ENCODE measurements at regions not wholly inside any gene's neighbourhood (a gene's known extent, or its start where the extent isn't known, plus 50 kb on each side); places are given as distances from the start of the nearest gene placed in this dataset.

DNA sequence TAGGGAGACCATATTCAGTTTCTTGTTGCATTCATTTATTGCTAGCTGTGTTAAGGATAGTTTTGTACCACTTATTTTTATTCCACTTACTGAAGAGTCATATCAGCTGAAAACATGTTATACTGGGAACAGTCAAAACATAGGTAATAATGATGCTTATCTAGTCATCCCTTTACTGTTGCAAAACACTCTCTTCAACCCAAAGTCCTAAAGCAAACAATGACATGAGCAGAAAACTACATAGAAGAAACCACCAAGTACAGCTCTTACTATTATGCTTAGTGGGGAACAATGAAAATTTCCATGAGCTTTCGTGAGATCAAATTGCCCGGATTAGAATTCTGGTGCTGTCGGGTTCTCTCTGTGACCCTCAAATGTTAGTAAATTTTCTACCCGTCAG is 681.4 kb downstream of the NR2F1-AS1 start:
- no peak for DNase-seq (ENCODE audit: low read depth)

GRCh38 chr5:92896722-92897121 is 684.3 kb downstream of the NR2F1-AS1 start:
- no peak for DNase-seq (ENCODE audit: low read depth)

GRCh38 chr5:92890841-92891244 is 690.2 kb downstream of the NR2F1-AS1 start:
- no peak for DNase-seq (ENCODE audit: low read depth)

- DNase-seq (ENCODE audit: low read depth): no peak
Observed at GRCh38 chr5:92889140-92889539, 691.9 kb downstream of the NR2F1-AS1 start.

- DNase-seq (ENCODE audit: low read depth): no peak
Observed at GRCh38 chr5:92887254-92887653, 693.8 kb downstream of the NR2F1-AS1 start.

DNA sequence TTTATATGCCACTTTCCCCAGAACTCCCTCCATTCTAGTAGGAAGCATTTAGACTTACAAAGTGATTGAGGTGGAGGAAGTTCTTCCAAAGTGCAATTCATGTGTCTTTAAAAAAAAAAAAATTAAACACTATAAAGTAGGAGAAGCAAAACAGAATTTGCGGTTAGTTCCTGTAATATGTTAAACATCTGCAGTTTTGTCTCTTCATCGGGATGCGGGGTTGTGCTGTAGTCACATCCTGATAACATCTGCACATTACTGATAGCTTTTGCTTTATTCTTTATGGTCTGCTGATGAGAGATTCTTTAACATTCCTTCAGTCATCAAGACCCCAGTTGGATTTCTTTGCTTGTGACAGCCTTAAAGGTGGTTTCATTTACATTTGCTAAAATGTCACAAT is 694.3 kb downstream of the NR2F1-AS1 start:
- no peak for DNase-seq (ENCODE audit: low read depth)

DNA sequence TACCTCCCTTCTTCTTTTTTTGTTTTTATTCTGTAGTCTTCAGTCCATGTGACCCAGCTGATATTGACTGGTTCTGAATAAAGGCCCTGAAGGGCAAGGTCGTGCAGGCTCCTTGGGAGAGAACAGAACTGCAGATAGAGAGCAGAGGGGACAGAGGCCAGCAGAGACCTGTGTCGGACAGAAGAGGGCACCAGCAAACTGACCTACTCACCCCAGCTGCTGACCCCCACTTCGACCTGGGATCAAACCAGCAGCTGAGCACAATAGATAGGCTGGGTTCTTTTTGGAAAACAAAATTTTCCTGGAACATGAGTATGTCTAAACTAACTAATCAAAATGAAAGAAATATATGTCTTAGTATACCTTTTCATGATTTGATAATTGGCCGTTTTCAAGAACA is 695.1 kb downstream of the NR2F1-AS1 start:
- DNase-seq (ENCODE audit: low read depth): no peak

DNA sequence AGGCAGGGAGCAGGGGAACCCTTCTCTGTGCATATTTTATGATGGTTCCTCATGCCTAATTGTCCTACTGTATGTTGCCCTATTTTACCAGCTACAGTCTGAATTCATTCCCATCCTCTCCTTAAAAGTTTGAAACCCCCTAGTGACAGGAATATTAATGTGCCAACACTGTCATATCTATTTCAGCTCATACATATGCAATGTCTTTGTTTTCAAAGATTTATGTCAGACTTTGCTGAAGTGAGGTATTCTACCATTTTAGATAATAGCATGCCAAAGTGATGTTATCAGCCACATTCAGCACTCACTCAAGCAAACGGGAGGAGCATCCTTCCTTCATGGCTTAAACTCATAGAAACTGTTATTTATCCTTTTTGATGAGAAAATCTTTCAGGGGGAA is 696.5 kb downstream of the NR2F1-AS1 start:
- DNase-seq (ENCODE audit: low read depth): no peak

- no peak for DNase-seq (ENCODE audit: low read depth)
Observed at GRCh38 chr5:92879806-92880543, 701.0 kb downstream of the NR2F1-AS1 start.

GRCh38 chr5:92874790-92875189 is 706.2 kb downstream of the NR2F1-AS1 start:
- DNase-seq (ENCODE audit: low read depth): no peak

GRCh38 chr5:92868442-92868841 is 712.6 kb downstream of the NR2F1-AS1 start:
- DNase-seq (ENCODE audit: low read depth): no peak

- DNase-seq (ENCODE audit: low read depth): no peak
Observed at GRCh38 chr5:92864591-92864990, 716.4 kb downstream of the NR2F1-AS1 start.

DNA sequence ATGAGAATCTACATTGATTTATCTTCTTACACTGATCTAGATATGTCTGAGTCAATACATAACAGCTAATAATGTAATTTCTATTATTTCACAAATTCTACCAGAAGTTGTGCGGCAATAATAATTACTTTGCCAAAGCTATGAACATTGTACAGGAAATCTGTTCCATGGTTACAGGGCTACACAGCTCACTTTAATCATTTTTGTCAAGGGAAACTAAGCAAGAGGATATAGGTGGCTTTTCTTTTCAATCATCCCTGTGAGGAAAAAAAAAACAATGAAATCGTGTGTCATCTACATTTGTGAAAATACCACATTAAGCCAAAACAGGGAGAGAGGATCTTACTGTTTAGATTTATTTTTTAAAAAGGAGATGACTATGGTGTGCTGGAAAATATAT is 717.4 kb downstream of the NR2F1-AS1 start:
- DNase-seq (ENCODE audit: low read depth): no peak

GRCh38 chr5:92861531-92862285 is 719.3 kb downstream of the NR2F1-AS1 start:
- DNase-seq (ENCODE audit: low read depth): no peak

GRCh38 chr5:92860061-92860460 is 721.0 kb downstream of the NR2F1-AS1 start:
- no peak for DNase-seq (ENCODE audit: low read depth)

GRCh38 chr5:92852219-92852618 is 728.8 kb downstream of the NR2F1-AS1 start:
- no peak for DNase-seq (ENCODE audit: low read depth)

DNA sequence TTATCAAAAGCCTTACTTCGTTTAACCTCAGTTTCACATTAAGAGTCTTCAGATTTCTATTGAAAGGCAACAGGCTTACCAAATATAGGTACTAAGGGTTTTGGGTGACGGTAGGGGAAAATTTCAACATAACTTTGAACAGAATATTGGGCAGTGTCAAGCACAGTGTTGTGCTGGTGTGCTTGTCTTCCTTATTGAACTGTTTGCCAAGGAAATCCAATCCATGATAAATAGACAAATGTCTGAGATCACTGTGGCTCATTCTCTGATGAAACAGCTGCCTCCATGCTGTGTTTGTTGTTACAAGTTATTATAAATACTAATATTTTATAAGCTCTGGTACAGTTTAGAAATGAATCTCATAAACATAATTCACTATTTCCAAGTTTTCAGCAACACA is 730.1 kb downstream of the NR2F1-AS1 start:
- no peak for DNase-seq (ENCODE audit: low read depth)

GRCh38 chr5:92849756-92850155 is 731.3 kb downstream of the NR2F1-AS1 start:
- peak; percentile 7 for DNase-seq (ENCODE audit: low read depth)

- DNase-seq (ENCODE audit: low read depth): no peak
Observed at GRCh38 chr5:92841604-92842155, 739.3 kb downstream of the NR2F1-AS1 start.

DNA sequence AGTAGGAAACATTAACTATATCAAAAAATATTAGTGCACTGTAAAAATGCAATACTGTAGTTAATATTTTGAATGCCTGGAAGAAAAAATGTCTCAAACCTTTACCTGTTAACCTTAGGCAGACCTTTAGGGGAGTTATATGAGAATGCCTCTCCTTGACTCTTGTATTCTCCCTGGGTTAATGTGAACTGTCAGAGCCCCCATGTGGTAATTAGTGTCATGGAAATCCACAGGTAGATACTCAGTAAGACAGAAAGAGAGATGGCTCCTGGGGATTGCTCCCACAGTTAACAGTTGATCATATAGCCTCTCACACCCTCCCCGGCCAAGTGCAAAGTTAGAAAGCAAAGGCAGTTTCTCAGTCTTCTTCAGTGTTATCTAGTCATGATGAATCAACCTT is 742.8 kb downstream of the NR2F1-AS1 start:
- peak; percentile 30 for DNase-seq (ENCODE audit: low read depth)

GRCh38 chr5:92836855-92837755 is 743.9 kb downstream of the NR2F1-AS1 start:
- DNase-seq (ENCODE audit: low read depth): no peak

All from myocyte (in vitro differentiated cells).